GM12878 (cell line): ENCODE measurements at regions not wholly inside any gene's neighbourhood (a gene's known extent, or its start where the extent isn't known, plus 50 kb on each side); places are given as distances from the start of the nearest gene placed in this dataset.

Experiments
- ATAC-seq: fragments of 200-7000 bp; cut with Tn5 transposase; 3 replicates; pipeline ENCODE4 v1.9.1; 2020; ENCODE audit warnings: mild to moderate bottlenecking, moderate library complexity
- BruUV-seq: library from RNA; stranded (reverse); fragments of 400-500 nt; replicated peaks from 2 replicates; lab custom pipeline; 2021; lab: Mats Ljungman, UMichigan
- CTCF ChIA-PET: fragments of 300-600 bp; sonication (Branson Sonifier 250); formaldehyde crosslinking; extraction: SDS; loops from one replicate; lab custom pipeline; 2021; ENCODE audit warnings: inconsistent platforms; lab: Yijun Ruan, JAX
- POLR2A ChIA-PET: fragments of 350-600 bp; formaldehyde crosslinking; extraction: SDS; loops from one replicate; lab custom pipeline; 2021; ENCODE audit warnings: inconsistent platforms; lab: Charles Lee
- RAD21 ChIA-PET: fragments of 300-600 bp; sonication (Branson Sonifier 250); formaldehyde crosslinking; loops from one replicate; lab custom pipeline; 2023; ENCODE audit warnings: antibody characterized with exemption; ENCODE audit not compliant: unreplicated experiment; lab: Charles Lee
- SMC1A ChIA-PET: fragments of 300-600 bp; sonication (Branson Sonifier 250); formaldehyde crosslinking; loops from one replicate; lab custom pipeline; 2023; ENCODE audit not compliant: unreplicated experiment, uncharacterized antibody; lab: Charles Lee
- DNase-seq: peaks from one replicate; pipeline ENCODE4 v3.0.0-alpha.2; 2011; ENCODE audit warnings: low read depth, low spot score
- FAIRE-seq: peaks from 3 replicates; lab custom pipeline; 2011; peaks lifted over from hg19 to GRCh38; lab: Jason Lieb, UNC
- H2AFZ ChIP-seq: 2 replicates; pipeline ENCODE4 v1.6.0; 2011; ENCODE audit warnings: low read depth, low read length, control low read depth; ENCODE audit not compliant: control insufficient read depth
- H3K27ac ChIP-seq: 2 replicates; pipeline ENCODE4 v1.5.1; 2011; ENCODE audit warnings: control low read depth; ENCODE audit not compliant: control insufficient read depth, insufficient read depth
- H3K27me3 ChIP-seq, 2 experiments: replicated peaks in 1 of 2; 2 replicates each; pipeline versions ENCODE4 v1.6.0 to v1.6.1; 2011; ENCODE audit warnings: low read length in 1 of 2; ENCODE audit not compliant: control insufficient read depth in 2 of 2, insufficient read depth in 2 of 2
- H3K36me3 ChIP-seq, 2 experiments: 2 replicates each; pipeline ENCODE4 v1.5.1; 2011; ENCODE audit warnings: low read length in 1 of 2; ENCODE audit not compliant: control insufficient read depth in 2 of 2, insufficient read depth in 2 of 2
- H3K4me1 ChIP-seq: 2 replicates; pipeline ENCODE4 v1.6.1; 2011; ENCODE audit warnings: mild to moderate bottlenecking, low read length, moderate library complexity, mixed read lengths; ENCODE audit not compliant: control insufficient read depth, insufficient read depth
- H3K4me2 ChIP-seq: 2 replicates; pipeline ENCODE4 v1.6.0; 2011; ENCODE audit warnings: control low read depth; ENCODE audit not compliant: control insufficient read depth, insufficient read depth
- H3K4me3 ChIP-seq: fragments of 200-600 bp; sonication (generic); 2 replicates; pipeline ENCODE4 v1.5.1; 2016
- H3K79me2 ChIP-seq: 2 replicates; pipeline ENCODE4 v1.6.0; 2011; ENCODE audit warnings: low read length; ENCODE audit not compliant: control insufficient read depth, insufficient read depth
- H3K9ac ChIP-seq: 2 replicates; pipeline ENCODE4 v1.8.0; 2011; ENCODE audit warnings: low read length, control low read depth, mixed read lengths; ENCODE audit not compliant: control insufficient read depth, insufficient read depth
- H3K9me3 ChIP-seq: replicated peaks from 3 replicates; pipeline ENCODE4 v1.5.1; 2011; ENCODE audit warnings: mild to moderate bottlenecking, low read length; ENCODE audit not compliant: control insufficient read depth, insufficient read depth
- H4K20me1 ChIP-seq: 2 replicates; pipeline ENCODE4 v1.6.0; 2011; ENCODE audit not compliant: control insufficient read depth, insufficient read depth
- IRF4 ChIP-seq: IDR thresholded peaks from 2 replicates; pipeline ENCODE4 v1.6.1; 2011; ENCODE audit warnings: low read depth, low read length
- JUNB ChIP-seq: IDR thresholded peaks from 2 replicates; pipeline ENCODE4 v1.6.1; 2016; ENCODE audit warnings: antibody characterized with exemption, mild to moderate bottlenecking
- NFYA ChIP-seq: IDR thresholded peaks from 2 replicates; pipeline ENCODE4 v1.6.1; 2011; ENCODE audit warnings: low read depth, mild to moderate bottlenecking, low read length, improper control_type of control experiment, borderline replicate concordance
- PKNOX1 ChIP-seq: fragments of 450-650 bp; IDR thresholded peaks from 2 replicates; pipeline ENCODE4 v1.6.1; 2016; ENCODE audit warnings: mild to moderate bottlenecking
- RBBP5 ChIP-seq: fragments of 200-600 bp; sonication (generic); conservative IDR thresholded peaks from 2 replicates; pipeline ENCODE4 v1.6.1; 2016
- SUPT20H ChIP-seq: IDR thresholded peaks from 2 replicates; pipeline ENCODE4 v1.6.1; 2011; ENCODE audit warnings: low read depth, mild to moderate bottlenecking, low read length, moderate library complexity, borderline replicate concordance; ENCODE audit not compliant: control insufficient read depth
- YY1 ChIP-seq: IDR thresholded peaks from 2 replicates; pipeline ENCODE4 v1.6.1; 2011; ENCODE audit warnings: low read depth, mild to moderate bottlenecking, low read length
- WGBS: methylation state at CpG from one replicate; pipeline ENCODE4 v1.1.6; 2016; ENCODE audit warnings: low lambda C conversion rate; ENCODE audit not compliant: insufficient replicate concordance, insufficient coverage; ENCODE audit errors: missing lambda C conversion rate; 5-methylcytosine and 5-hydroxymethylcytosine counted together
- in situ Hi-C: fragments of 300-500 bp; cut with MboI; formaldehyde crosslinking; loops from 9 replicates; pipeline ENCODE4 v1.14.3; 2018; ENCODE audit warnings: mixed read lengths
- intact Hi-C: fragments of 100-400 bp; cut with micrococcal nuclease; formaldehyde crosslinking; loops from one replicate; pipeline ENCODE4 v1.14.2; 2022; ENCODE audit not compliant: unreplicated experiment

- ChIA-PET CTCF (no interaction called here), SMC1A (no interaction called here)
- FAIRE-seq = no peak
Observed at GRCh38 chr21:35198982-35199732, 150.1 kb upstream of the RUNX1 start.

More at GRCh38 chr21:35198982-35199732, 150.1 kb upstream of the RUNX1 start:
- Histone ChIP-seq H3K9me3 (peaks cover 2% of the 10 kb centered on the region; the same call in 1 of the 3 replicates), H3K4me3 (no peak overlapping the region), H3K36me3 (no peaks in the 10 kb centered on the region), H4K20me1 (no peaks in the 10 kb centered on the region), H3K4me2 (peak overlapping the region; percentile 25; the same call in 1 of the 2 replicates), H3K27me3 (no peaks in the 10 kb centered on the region), H3K4me1 (peaks cover 5% of the 10 kb centered on the region; the same call in 1 of the 2 replicates), H3K79me2 (no peaks in the 10 kb centered on the region), H3K9ac (no peak overlapping the region), H2AFZ (no peak overlapping the region), H3K27ac (no peak overlapping the region)
- TF ChIP-seq YY1 (no peak), IRF4 (peak; percentile 49; the same call in 1 of the 2 replicates), JUNB (0 out of 2 replicates have a peak, but pooled peaks have one; percentile 17), RBBP5 (no peak), NFYA (no peak), PKNOX1 (no peak), SUPT20H (no peak)
- in situ Hi-C loops = no loop called here
- WGBS = 70% methylated on average over 6 of the region's 6 CpGs
- intact Hi-C loops = no loop called here
- POLR2A ChIA-PET = no interaction called here
- BruUV-seq = no TSS peak
- DNase-seq (no peak), ATAC-seq (no peak)
- RAD21 ChIA-PET = no interaction called here
